GM21576 (cell line): ENCODE measurements at regions not wholly inside any gene's neighbourhood (a gene's known extent, or its start where the extent isn't known, plus 50 kb on each side); places are given as distances from the start of the nearest gene placed in this dataset.

Source experiments
- ATAC-seq: cut with Tn5 transposase; IDR thresholded peaks from one replicate; pipeline ENCODE4 v1.9.1; 2021; ENCODE audit warnings: mild to moderate bottlenecking, moderate library complexity; ENCODE audit not compliant: unreplicated experiment

- ATAC-seq = no peak
These were observed 278.5 kb downstream of the FBXO15 start for GRCh38 chr18:73869182-73869581.

GRCh38 chr18:73861771-73862170, 285.9 kb downstream of the FBXO15 start:
- ATAC-seq = no peak

DNA sequence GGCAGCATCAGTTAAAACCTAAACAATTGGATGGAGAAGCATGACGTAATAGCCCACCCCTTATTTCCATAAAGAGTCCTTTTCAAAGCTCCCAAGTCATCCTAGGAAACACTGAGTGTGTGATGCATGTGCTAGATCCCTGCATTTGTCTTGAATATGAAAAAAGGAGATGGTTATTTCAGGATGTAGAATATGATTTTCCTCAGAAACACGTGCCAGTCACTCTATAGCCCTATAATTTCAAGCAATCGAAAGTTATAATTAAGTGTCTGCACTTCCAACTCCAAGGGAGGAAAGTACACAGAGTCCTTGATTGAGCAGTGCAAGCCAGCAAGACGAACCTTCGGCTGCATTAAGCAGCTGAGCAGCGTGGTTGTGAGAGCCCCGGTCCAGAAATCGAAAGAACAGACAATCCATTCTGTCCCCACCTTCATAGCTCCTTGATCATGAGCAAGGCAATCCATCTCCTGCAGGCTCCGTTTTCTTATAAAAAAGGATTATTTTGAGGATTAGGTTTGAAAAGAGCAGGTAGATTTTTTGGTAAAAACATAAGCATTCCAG, 287.7 kb downstream of the FBXO15 start:
- no peak for ATAC-seq

GRCh38 chr18:73852789-73853549, 294.7 kb downstream of the FBXO15 start:
- no peak for ATAC-seq

GRCh38 chr18:73850782-73851181, 296.9 kb downstream of the FBXO15 start:
- no peak for ATAC-seq

- ATAC-seq = no peak
These were observed 299.0 kb downstream of the FBXO15 start for GRCh38 chr18:73848656-73849055.

- ATAC-seq = no peak
These were observed 304.2 kb downstream of the FBXO15 start for GRCh38 chr18:73843455-73843854.

GRCh38 chr18:73842795-73843394, 304.7 kb downstream of the FBXO15 start:
- ATAC-seq = peak; percentile 83

DNA sequence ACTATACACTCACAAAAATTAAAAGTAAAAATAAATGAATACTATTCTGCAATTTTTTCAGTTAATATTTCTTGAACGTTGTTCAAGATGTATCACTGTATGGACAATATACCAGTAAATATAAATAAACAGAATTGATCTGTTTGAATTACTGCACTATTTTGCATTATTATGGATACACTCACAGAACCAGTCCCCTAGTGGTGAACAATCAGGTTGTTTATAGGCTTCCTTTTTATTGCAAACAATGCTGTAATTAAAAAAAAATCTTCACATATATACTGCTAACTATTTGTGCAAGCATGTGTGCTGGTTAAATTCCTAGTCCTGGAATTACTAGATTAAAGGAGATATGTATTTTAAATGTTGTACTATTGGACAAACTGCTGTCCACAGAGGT, 306.0 kb downstream of the FBXO15 start:
- no peak for ATAC-seq

- ATAC-seq = no peak
These were observed 307.2 kb downstream of the FBXO15 start for GRCh38 chr18:73840319-73840945.

DNA sequence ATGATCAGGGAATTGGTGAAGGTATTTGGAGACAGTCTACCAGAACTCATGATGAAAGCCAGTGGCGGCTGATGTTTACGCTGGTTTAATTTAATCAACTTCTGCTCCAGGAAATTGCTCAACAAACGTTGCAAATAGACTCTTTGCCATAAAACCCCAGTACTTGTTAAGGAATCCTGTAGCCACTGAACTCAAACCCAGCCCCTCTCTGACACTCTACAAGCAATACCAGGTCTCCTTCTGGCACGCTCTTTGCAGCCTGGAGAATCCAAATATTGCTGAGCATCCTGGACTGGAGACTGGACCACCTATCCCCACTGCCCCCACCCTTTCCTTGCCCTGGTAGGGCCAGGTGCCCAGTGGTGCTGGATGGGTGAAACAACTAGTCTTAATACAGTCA, 308.2 kb downstream of the FBXO15 start:
- no peak for ATAC-seq

GRCh38 chr18:73838107-73838506, 309.5 kb downstream of the FBXO15 start:
- ATAC-seq = no peak

GRCh38 chr18:73835656-73836364, 311.8 kb downstream of the FBXO15 start:
- ATAC-seq = no peak

GRCh38 chr18:73835039-73835438, 312.6 kb downstream of the FBXO15 start:
- ATAC-seq = no peak

DNA sequence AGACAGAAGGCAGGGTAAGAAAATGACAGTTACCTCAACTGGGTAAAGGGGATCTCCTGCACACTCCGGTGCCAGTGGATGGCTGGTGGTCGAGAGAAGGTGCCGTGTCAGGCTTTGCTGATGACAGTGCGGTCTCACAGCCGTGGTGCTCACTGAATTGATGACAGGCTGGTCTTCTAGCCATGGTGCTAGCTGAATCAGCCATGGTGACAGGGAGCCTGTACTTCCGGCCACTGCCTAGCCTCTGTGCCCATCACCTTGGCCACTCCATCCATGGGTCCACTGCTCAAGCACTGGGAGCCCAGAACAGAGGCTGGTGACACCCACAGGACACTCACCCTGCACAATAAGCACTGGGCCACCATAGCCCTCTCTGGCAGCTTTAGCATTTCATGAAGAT, 315.9 kb downstream of the FBXO15 start:
- ATAC-seq = no peak

- no peak for ATAC-seq
These were observed 318.5 kb downstream of the FBXO15 start for GRCh38 chr18:73829146-73829545.

DNA sequence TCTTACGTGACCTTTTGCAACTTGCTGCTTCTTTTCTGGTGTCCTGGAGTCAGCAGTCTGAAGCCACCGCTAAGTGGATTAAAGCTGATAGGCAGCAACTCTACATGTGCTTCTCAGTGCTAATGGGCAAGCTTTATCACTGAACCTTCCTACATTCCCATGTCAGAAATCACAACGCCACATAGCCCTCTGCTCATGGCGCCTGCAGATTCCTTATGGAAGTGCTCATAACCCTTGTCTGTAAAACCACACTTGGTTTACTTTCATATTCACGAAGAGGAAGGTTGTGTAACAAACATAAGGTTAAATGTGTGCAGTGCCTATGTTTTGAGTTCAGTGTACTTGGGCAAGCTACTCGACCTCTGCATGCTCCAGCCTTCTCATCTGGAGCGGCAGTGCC, 319.8 kb downstream of the FBXO15 start:
- ATAC-seq = no peak

DNA sequence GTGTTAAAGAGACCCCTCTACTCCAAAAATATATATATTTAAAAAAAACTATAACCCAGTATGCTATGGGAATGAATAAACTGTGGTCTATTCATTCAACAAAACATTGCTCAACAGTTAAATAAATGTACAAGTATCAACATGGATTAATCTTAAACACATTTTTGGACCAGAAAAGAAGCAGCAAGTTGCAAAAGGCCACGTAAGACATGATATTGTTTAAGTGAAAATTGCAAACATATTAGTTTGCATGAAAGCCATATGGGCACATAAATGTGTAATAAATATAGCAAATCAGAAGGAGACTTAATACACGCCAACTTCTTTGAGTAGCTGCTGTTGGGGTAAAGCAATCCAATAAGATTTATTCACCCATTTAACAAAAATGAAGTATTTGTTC, 321.5 kb downstream of the FBXO15 start:
- no peak for ATAC-seq

GRCh38 chr18:73824671-73825070, 323.0 kb downstream of the FBXO15 start:
- ATAC-seq = no peak

- ATAC-seq = no peak
These were observed 335.2 kb downstream of the FBXO15 start for GRCh38 chr18:73812423-73812822.

GRCh38 chr18:73807551-73808192, 340.0 kb downstream of the FBXO15 start:
- no peak for ATAC-seq
